Adrenal gland (tissue), 9 donors: ENCODE measurements at regions not wholly inside any gene's neighbourhood (a gene's known extent, or its start where the extent isn't known, plus 50 kb on each side); places are given as distances from the start of the nearest gene placed in this dataset.
"Not testable (repeated sequence)": the region's sequence is repeated elsewhere in the genome, so short reads cannot be mapped to it uniquely, and the experiment has no call there.

ENCODE experiments used
- DNase-seq, 7 donors: peaks; one replicate each; pipeline ENCODE4 v3.0.0-alpha.2; 2019 to 2020
- H3K27ac ChIP-seq, 5 donors: fragments of 200-600 bp; sonication (generic) in 4 of 5; 1 replicate in 3 of 5; 2 replicates in 2 of 5; pipeline versions ENCODE4 v1.5.1 to v1.8.0; 2016 to 2020; ENCODE audit warnings: mild to moderate bottlenecking in 1 of 5
- H3K27me3 ChIP-seq: fragments of 200-600 bp; 2 replicates; pipeline ENCODE4 v1.8.0; 2021
- H3K36me3 ChIP-seq, 2 donors: fragments of 200-600 bp; replicated peaks in 1 of 2; 1 replicate in 1 of 2; 2 replicates in 1 of 2; pipeline versions ENCODE4 v1.5.1 to v1.8.0; 2018 to 2022
- H3K4me1 ChIP-seq, 2 donors: fragments of 200-600 bp; replicated peaks in 1 of 2; 1 replicate in 1 of 2; 2 replicates in 1 of 2; pipeline versions ENCODE4 v1.5.1 to v1.8.0; 2018 to 2021
- H3K4me3 ChIP-seq, 4 donors: fragments of 200-600 bp; sonication (generic) in 3 of 4; one replicate each; pipeline ENCODE4 v1.5.1; 2016 to 2018
- H3K9me3 ChIP-seq, 3 donors: fragments of 200-600 bp; sonication (generic) in 1 of 3; replicated peaks in 1 of 3; 1 replicate in 2 of 3; 2 replicates in 1 of 3; pipeline versions ENCODE4 v1.5.1 to v1.8.0; 2016 to 2021
- POLR2A ChIP-seq, 2 donors: fragments of 450-650 bp; IDR thresholded peaks; one replicate each; pipeline ENCODE4 v1.6.1; 2017; ENCODE audit warnings: antibody characterized with exemption in 2 of 2, mild to moderate bottlenecking in 2 of 2, moderate library complexity in 1 of 2
- WGBS, 4 donors: extraction: QIAGEN DNeasy Blood & Tissue Kit in 2 of 4; methylation state at CpG; one replicate each; pipeline versions ENCODE4 v1.1.5 to v1.1.7; 2013 to 2017; 5-methylcytosine and 5-hydroxymethylcytosine counted together
- intact Hi-C, 2 donors: fragments of 100-400 bp; cut with DNase I; formaldehyde crosslinking; loops; one replicate each; pipeline versions ENCODE4 v1.14.1 to v1.15.0; 2022 to 2023
- TF ChIP-seq, protein P1 (sequence below), 6 experiments: fragments of 450-650 bp in 4 of 6; fragments of 200-600 bp in 2 of 6; sonication (generic) in 1 of 6; IDR thresholded peaks; 1 replicate in 5 of 6; 2 replicates in 1 of 6; pipeline versions ENCODE4 v1.5.1 to v1.8.0; 2016 to 2021; ENCODE audit warnings: antibody characterized with exemption in 6 of 6, mild to moderate bottlenecking in 2 of 6, moderate library complexity in 1 of 6
- donor health status: healthy with polysubstance abuse.
- donor health status: Bipolar disorder and iron deficiency.
- donor health status: DM: yes; HTN: yes; CAD: no.
- donor health status: DM: no; HTN: no; CAD: no.
- donor health status: DM: no; HTN: no; CAD: no.

DNA sequence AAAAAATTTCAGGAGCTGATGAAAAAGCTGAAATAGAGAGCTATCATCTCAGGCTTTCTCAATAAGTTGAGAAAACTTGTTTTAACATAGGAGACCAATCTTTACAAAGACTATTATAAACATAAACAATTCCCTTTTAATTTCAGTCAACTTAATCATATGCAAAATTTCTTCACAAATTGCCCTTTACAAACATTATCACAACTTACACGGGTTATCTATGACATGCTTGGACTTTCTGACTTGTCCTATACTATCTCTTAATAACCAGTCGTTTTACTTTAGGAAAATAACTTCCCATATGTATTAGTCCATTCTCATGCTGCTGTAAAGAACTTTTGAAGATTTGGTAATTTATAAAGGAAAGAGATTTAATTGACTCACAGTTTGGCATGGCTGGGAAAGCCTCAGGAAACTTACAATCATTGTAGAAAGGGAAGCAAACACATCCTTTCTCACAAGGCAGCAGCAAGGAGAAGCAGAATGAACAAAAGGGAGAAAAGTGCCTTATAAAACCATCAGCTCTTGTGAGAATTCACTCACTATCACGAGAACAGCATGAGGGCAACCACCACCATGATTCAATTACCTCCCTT, 1583.7 kb upstream of the CELF4 start:
- intact Hi-C loops = no loop called here
- TF ChIP-seq, protein P1, sequence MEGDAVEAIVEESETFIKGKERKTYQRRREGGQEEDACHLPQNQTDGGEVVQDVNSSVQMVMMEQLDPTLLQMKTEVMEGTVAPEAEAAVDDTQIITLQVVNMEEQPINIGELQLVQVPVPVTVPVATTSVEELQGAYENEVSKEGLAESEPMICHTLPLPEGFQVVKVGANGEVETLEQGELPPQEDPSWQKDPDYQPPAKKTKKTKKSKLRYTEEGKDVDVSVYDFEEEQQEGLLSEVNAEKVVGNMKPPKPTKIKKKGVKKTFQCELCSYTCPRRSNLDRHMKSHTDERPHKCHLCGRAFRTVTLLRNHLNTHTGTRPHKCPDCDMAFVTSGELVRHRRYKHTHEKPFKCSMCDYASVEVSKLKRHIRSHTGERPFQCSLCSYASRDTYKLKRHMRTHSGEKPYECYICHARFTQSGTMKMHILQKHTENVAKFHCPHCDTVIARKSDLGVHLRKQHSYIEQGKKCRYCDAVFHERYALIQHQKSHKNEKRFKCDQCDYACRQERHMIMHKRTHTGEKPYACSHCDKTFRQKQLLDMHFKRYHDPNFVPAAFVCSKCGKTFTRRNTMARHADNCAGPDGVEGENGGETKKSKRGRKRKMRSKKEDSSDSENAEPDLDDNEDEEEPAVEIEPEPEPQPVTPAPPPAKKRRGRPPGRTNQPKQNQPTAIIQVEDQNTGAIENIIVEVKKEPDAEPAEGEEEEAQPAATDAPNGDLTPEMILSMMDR (IDR thresholded peaks at IDR 0.05) = no peak
- no peak for TF ChIP-seq POLR2A (IDR thresholded peaks at IDR 0.05)
- Histone ChIP-seq H3K9me3 (no peaks in the 10 kb centered on the region), H3K4me3 (no peak overlapping the region), H3K4me1 (no peaks in the 10 kb centered on the region), H3K27ac (no peak overlapping the region), H3K36me3 (no peaks in the 10 kb centered on the region), H3K27me3 (no peaks in the 10 kb centered on the region)
- no peak for DNase-seq
- WGBS, 4 donors = 58 to 66% (median 63%) methylated on average over 3 of the region's 3 CpGs

GRCh38 chr18:39134255-39134654, 1568.7 kb upstream of the CELF4 start:
- intact Hi-C loops = no loop called here
- Histone ChIP-seq H3K36me3 (no peaks in the 10 kb centered on the region), H3K4me1 (no peaks in the 10 kb centered on the region), H3K27ac (no peak overlapping the region), H3K27me3 (no peaks in the 10 kb centered on the region), H3K9me3 (no peaks in the 10 kb centered on the region), H3K4me3 (no peak overlapping the region)
- TF ChIP-seq POLR2A (IDR thresholded peaks at IDR 0.05) = no peak
- TF ChIP-seq, protein P1 (IDR thresholded peaks at IDR 0.05) = no peak
- DNase-seq = no peak
- whole genome bisulfite sequencing, 4 donors = 83 to 93% (median 89%) methylated on average over 3 of the region's 3 CpGs

DNA sequence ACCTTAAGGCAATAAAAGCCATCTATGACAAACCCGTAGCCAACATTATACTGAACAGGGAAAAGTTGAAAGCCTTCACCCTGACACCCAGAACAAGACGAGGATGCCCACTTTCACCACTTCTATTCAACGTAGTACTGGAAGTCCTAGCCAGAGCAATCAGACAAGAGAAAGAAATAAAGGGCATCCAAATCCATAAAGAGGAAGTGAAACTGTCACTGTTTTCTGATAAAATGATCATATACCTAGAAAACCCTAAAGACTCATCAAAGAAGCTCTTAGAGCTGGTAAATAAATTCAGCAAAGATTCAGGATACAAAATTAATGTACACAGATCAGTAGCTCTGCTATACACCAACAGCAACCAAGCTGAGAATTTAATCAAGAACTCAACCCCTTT, 1561.9 kb upstream of the CELF4 start:
- H3K27me3 ChIP-seq, H3K36me3 ChIP-seq, H3K9me3 ChIP-seq, H3K4me1 ChIP-seq, intact Hi-C loops, DNase-seq, H3K4me3 ChIP-seq, H3K27ac ChIP-seq: not testable (repeated sequence)
- WGBS, 4 donors = 72 to 93% (median 86%) methylated on average over 3 of the region's 3 CpGs

- intact Hi-C loops = no loop called here
- DNase-seq = no peak
- Histone ChIP-seq H3K9me3 (no peaks in the 10 kb centered on the region), H3K27me3 (no peaks in the 10 kb centered on the region), H3K27ac (no peak overlapping the region), H3K4me1 (no peaks in the 10 kb centered on the region), H3K36me3 (no peaks in the 10 kb centered on the region), H3K4me3 (no peak overlapping the region)
- no peak for TF ChIP-seq POLR2A (IDR thresholded peaks at IDR 0.05)
- TF ChIP-seq, protein P1 (IDR thresholded peaks at IDR 0.05) = no peak
- 64 to 78% (median 72%) methylated on average over 1 of the region's 1 CpG for WGBS, 4 donors
Observed at GRCh38 chr18:39113790-39114189, 1548.2 kb upstream of the CELF4 start.

DNA sequence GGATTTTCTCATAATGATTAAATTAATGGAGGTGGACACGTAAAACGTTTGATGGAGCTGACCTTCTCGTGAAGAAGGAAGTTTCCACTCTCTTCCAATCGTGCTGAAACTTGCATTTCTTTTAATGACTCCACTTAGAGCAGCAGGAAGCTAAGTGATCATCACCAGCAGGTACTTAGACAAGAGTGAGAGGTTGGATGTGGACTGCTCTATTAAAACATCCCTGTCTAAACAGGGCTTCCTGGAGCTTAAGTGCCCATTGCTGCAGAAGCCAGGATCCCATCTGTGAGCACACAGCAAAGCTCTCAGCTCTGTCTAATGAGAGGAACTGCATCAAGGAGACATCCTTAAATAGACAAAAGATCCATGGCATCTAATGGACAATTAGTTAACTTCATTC, 1539.5 kb upstream of the CELF4 start:
- 65 to 73% (median 69%) methylated on average over 4 of the region's 4 CpGs for WGBS, 4 donors
- DNase-seq = no peak
- Histone ChIP-seq H3K27me3 (no peaks in the 10 kb centered on the region), H3K9me3 (no peaks in the 10 kb centered on the region), H3K27ac (no peak overlapping the region), H3K4me1 (no peaks in the 10 kb centered on the region), H3K36me3 (no peaks in the 10 kb centered on the region), H3K4me3 (no peak overlapping the region)
- intact Hi-C loops = no loop called here
- TF ChIP-seq, protein P1 (IDR thresholded peaks at IDR 0.05) = no peak
- TF ChIP-seq POLR2A (IDR thresholded peaks at IDR 0.05) = no peak
